Transverse colon (tissue), 4 donors: ENCODE measurements at regions not wholly inside any gene's neighbourhood (a gene's known extent, or its start where the extent isn't known, plus 50 kb on each side); places are given as distances from the start of the nearest gene placed in this dataset.

Source experiments
- DNase-seq: peaks from one replicate; pipeline ENCODE4 v3.0.0-alpha.2; 2019
- H3K27ac ChIP-seq, 4 donors: fragments of 200-600 bp; sonication (generic); 2 replicates each; pipeline ENCODE4 v1.5.1; 2016 to 2018; ENCODE audit warnings: inconsistent platforms in 4 of 4
- H3K27me3 ChIP-seq: fragments of 200-600 bp; sonication (generic); 2 replicates; pipeline ENCODE4 v1.5.1; 2017; ENCODE audit warnings: inconsistent platforms
- H3K36me3 ChIP-seq, 4 donors: fragments of 200-600 bp; sonication (generic); 2 replicates each; pipeline ENCODE4 v1.5.1; 2017 to 2019; ENCODE audit warnings: inconsistent platforms in 4 of 4
- H3K4me1 ChIP-seq, 4 donors: fragments of 200-600 bp; sonication (generic); 2 replicates each; pipeline ENCODE4 v1.5.1; 2017 to 2020; ENCODE audit warnings: inconsistent platforms in 4 of 4
- H3K4me3 ChIP-seq, 4 donors: fragments of 200-600 bp; sonication (generic); 1 replicate in 1 of 4; 2 replicates in 3 of 4; pipeline versions ENCODE4 v1.5.1 to v1.6.1; 2017 to 2019; ENCODE audit warnings: inconsistent platforms in 4 of 4
- H3K9me3 ChIP-seq, 2 donors: fragments of 200-600 bp; sonication (generic); 2 replicates each; pipeline ENCODE4 v1.5.1; 2017 to 2019; ENCODE audit warnings: inconsistent platforms in 2 of 2
- CTCF ChIP-seq, 5 experiments: fragments of 200-600 bp in 3 of 5; fragments of 450-650 bp in 2 of 5; sonication (generic) in 3 of 5; IDR thresholded peaks; 1 replicate in 2 of 5; 2 replicates in 3 of 5; pipeline ENCODE4 v1.5.1; 2016 to 2017; ENCODE audit warnings: antibody characterized with exemption in 5 of 5, inconsistent platforms in 3 of 5, mild to moderate bottlenecking in 2 of 5, moderate library complexity in 1 of 5
- EP300 ChIP-seq: sonication (generic); formaldehyde crosslinking; IDR thresholded peaks from one replicate; pipeline ENCODE4 v1.6.1; 2017; ENCODE audit warnings: antibody characterized with exemption, low read depth
- POLR2A ChIP-seq: fragments of 450-650 bp; IDR thresholded peaks from one replicate; pipeline ENCODE4 v1.6.1; 2016; ENCODE audit warnings: antibody characterized with exemption, mild to moderate bottlenecking, moderate library complexity
- POLR2AphosphoS5 ChIP-seq, 3 donors: sonication (generic); formaldehyde crosslinking; IDR thresholded peaks; one replicate each; pipeline ENCODE4 v1.6.1; 2016; ENCODE audit warnings: antibody characterized with exemption in 3 of 3
- WGBS, 2 donors: methylation state at CpG; one replicate each; pipeline ENCODE4 v1.1.5; 2018; ENCODE audit warnings: low coverage in 1 of 2; 5-methylcytosine and 5-hydroxymethylcytosine counted together
- in situ Hi-C, 4 donors: fragments of 200-750 bp; cut with MboI; loops; one replicate each; pipeline versions ENCODE4 v1.15.0 to v1.15.1; 2017; ENCODE audit warnings: low sequenced_read_pairs in 3 of 4, low pct_ligation_motif_present in 1 of 4, low pct_unique_long_range_greater_than_20kb in 1 of 4
- intact Hi-C: fragments of 100-400 bp; cut with DNase I; formaldehyde crosslinking; loops from one replicate; pipeline ENCODE4 v1.15.1; 2023; ENCODE audit warnings: low total_unique reads

DNA sequence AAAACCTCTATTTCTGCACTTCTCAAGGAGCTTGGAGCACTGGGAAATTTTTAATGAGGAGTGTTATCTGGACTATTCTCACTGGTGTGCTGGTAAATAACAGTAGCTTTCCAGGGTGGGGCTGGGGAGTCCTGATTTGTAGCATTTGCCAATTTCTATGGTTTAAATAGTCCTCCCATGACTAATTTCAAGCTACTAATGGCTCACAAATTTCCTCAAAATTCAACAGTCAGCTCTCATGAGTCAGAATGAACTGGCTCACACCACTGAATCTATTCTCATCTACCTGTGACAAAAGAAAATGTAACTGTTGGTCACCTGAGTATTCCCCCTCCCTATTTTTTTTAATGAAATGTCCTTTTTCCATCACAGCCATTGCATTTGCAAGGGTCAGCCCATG is 449.6 kb downstream of the KIF16B start:
- Histone ChIP-seq H3K9me3 (no peaks in the 10 kb centered on the region), H3K36me3 (no peaks in the 10 kb centered on the region), H3K4me1 (no peaks in the 10 kb centered on the region), H3K27me3 (no peaks in the 10 kb centered on the region), H3K4me3 (no peak overlapping the region), H3K27ac (no peak overlapping the region)
- in situ Hi-C loops (no loop called here), intact Hi-C loops (no loop called here)
- no peak for TF ChIP-seq POLR2AphosphoS5 (IDR thresholded peaks at IDR 0.05)
- no peak for TF ChIP-seq CTCF (IDR thresholded peaks at IDR 0.05)
- TF ChIP-seq POLR2A, result no peak
- no peak for TF ChIP-seq EP300
- DNase-seq, result no peak

DNA sequence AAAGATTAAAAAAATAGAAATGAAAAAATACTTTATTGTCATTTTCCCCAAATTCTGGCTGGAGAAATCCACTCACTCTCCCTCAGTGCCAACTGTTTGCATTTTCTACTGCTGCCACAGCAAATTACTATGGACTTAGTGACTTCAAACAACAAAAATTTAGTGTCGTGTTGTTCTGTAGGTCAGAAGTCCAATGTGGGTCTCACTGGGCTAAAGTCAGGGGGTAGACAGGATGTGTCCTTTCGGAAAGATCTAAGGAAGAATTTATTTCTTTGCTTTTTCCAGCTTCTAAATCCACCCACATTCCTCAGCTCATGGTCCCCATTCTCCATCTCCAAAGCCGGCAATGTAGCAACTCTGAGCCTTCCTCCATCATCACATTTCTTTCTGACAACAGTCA is 453.3 kb downstream of the KIF16B start:
- Histone ChIP-seq H3K27ac (no peak overlapping the region), H3K4me1 (no peaks in the 10 kb centered on the region), H3K9me3 (no peaks in the 10 kb centered on the region), H3K36me3 (no peaks in the 10 kb centered on the region), H3K4me3 (no peak overlapping the region), H3K27me3 (no peaks in the 10 kb centered on the region)
- DNase-seq, result no peak
- TF ChIP-seq POLR2AphosphoS5 (IDR thresholded peaks at IDR 0.05) (no peak), EP300 (no peak), POLR2A (no peak), CTCF (IDR thresholded peaks at IDR 0.05) (no peak)
- in situ Hi-C loops, result no loop called here
- WGBS, 2 donors, result 75 to 84% methylated on average over 3 of the region's 3 CpGs
- intact Hi-C loops, result no loop called here

DNA sequence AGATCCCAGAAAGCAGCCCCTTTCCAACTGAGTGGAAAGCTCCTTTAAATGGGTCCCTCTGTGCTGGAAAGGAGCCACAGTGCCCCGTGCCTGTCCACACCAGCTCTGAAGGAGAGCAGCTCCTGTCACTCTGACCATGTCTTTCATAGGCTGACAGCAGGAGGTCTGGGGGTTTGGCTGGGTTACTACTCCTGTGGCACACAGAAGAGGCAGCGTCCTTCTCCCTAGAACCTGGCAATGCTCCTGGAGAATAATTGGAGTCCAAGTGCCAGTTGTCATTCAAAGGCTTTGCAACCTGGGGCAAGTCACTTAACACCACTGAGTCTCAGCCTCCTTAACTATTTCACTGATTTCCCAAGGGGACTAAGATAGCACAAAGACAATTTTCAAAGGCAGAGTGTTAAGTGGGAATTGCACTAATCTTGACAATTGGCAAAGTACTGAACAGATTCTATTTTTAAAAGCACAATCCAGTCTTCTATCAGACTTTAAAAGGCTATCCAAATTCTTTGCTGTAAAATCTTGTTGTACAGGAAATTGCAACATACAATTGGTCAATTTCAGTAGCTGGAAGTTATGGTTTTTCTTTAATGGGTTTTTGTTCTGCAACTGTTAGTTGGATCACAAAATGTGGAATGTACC is 457.2 kb downstream of the KIF16B start:
- Histone ChIP-seq H3K27ac (no peak overlapping the region), H3K36me3 (no peaks in the 10 kb centered on the region), H3K4me1 (no peaks in the 10 kb centered on the region), H3K9me3 (no peaks in the 10 kb centered on the region), H3K4me3 (no peak overlapping the region), H3K27me3 (no peaks in the 10 kb centered on the region)
- in situ Hi-C loops (no loop called here), intact Hi-C loops (no loop called here)
- DNase-seq, result no peak
- TF ChIP-seq POLR2AphosphoS5 (IDR thresholded peaks at IDR 0.05) (no peak), CTCF (IDR thresholded peaks at IDR 0.05) (no peak), EP300 (no peak), POLR2A (no peak)
- 79% methylated on average over 2 of the region's 2 CpGs; no CpG with 5 or more reads in 1 of the 2 donors for WGBS, 2 donors

DNA sequence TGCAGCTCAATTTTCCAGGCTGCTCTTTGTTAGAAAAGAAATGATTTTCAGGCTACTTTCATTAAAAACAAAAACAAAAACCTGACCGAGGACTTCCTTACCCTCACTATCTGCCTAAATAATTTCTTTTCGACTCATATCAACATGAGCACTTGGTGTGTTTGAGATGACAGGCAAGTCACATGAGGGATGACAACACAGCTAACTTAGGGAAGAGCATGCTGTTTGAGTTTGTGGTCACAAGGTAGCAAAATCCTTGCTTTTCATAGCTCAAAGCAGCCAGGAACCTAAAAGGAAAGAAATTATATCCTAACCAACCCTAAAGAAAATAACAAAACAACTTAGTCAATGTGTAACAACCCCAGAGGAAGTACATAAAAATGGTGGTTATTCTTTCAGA is 459.5 kb downstream of the KIF16B start:
- intact Hi-C loops, result no loop called here

More for the DNA sequence above, 459.5 kb downstream of the KIF16B start:
- DNase-seq, result no peak
- no peaks in the 10 kb centered on the region for H3K36me3 ChIP-seq
- TF ChIP-seq EP300 (no peak), POLR2AphosphoS5 (IDR thresholded peaks at IDR 0.05) (no peak), CTCF (IDR thresholded peaks at IDR 0.05) (no peak), POLR2A (no peak)
- no peaks in the 10 kb centered on the region for H3K4me1 ChIP-seq
- no peaks in the 10 kb centered on the region for H3K27me3 ChIP-seq
- no peak overlapping the region for H3K4me3 ChIP-seq
- in situ Hi-C loops, result no loop called here
- 78 to 92% methylated on average over 2 of the region's 2 CpGs for WGBS, 2 donors
- H3K9me3 ChIP-seq, result no peaks in the 10 kb centered on the region
- no peak overlapping the region for H3K27ac ChIP-seq
